K562 (cell line): ENCODE measurements at regions not wholly inside any gene's neighbourhood (a gene's known extent, or its start where the extent isn't known, plus 50 kb on each side); places are given as distances from the start of the nearest gene placed in this dataset.

Experiments
- EZH2 ChIP-seq: IDR thresholded peaks from 2 replicates; pipeline ENCODE4 v1.6.1; 2012; ENCODE audit warnings: low read depth, mild to moderate bottlenecking, inconsistent platforms, low read length, borderline replicate concordance
- FOXJ3 ChIP-seq: sonication (generic); formaldehyde crosslinking; IDR thresholded peaks from 2 replicates; pipeline ENCODE4 v1.4.0; 2020; ENCODE audit warnings: mild to moderate bottlenecking, missing genetic modification reagents
- SRF ChIP-seq, 2 experiments: fragments of 250-450, 450-650 bp in 1 of 2; sonication (Bioruptor Pico) in 1 of 2; sonication (generic) in 1 of 2; formaldehyde crosslinking; IDR thresholded peaks; 2 replicates each; pipeline versions ENCODE4 v1.5.0 to v1.5.1; 2020 to 2022; ENCODE audit warnings: mild to moderate bottlenecking in 1 of 2, missing genetic modification reagents in 1 of 2
- THAP12 ChIP-seq: fragments of 250-450 bp; sonication (Bioruptor Pico); IDR thresholded peaks from 2 replicates; pipeline ENCODE4 v1.9.0; 2021; ENCODE audit warnings: mild to moderate bottlenecking, inconsistent platforms
- TF ChIP-seq, protein P1 (sequence below), 3 experiments: IDR thresholded peaks in 2 of 3; conservative IDR thresholded peaks in 1 of 3; 2 replicates each; pipeline ENCODE4 v1.5.1; 2011 to 2012; ENCODE audit warnings: low read length in 3 of 3, mild to moderate bottlenecking in 3 of 3, control low read depth in 2 of 3, improper control_type of control experiment in 1 of 3, inconsistent platforms in 1 of 3, low read depth in 1 of 3, mixed read lengths in 1 of 3, moderate library complexity in 1 of 3; ENCODE audit not compliant: insufficient read depth in 2 of 3
- TF ChIP-seq, protein P2 (sequence below): fragments of 450-650 bp; formaldehyde crosslinking; IDR thresholded peaks from 2 replicates; pipeline ENCODE4 v1.4.0; 2022; ENCODE audit warnings: missing genetic modification characterization

GRCh38 chr2:157957596-157957995 is 81.5 kb upstream of the ACVR1 start:
- TF ChIP-seq THAP12 (CRISPR knock-in tag) (no peak), SRF (CRISPR knock-in tag; IDR thresholded peaks at IDR 0.05) (no peak), FOXJ3 (no peak), EZH2 (no peak)
- TF ChIP-seq, protein P1, sequence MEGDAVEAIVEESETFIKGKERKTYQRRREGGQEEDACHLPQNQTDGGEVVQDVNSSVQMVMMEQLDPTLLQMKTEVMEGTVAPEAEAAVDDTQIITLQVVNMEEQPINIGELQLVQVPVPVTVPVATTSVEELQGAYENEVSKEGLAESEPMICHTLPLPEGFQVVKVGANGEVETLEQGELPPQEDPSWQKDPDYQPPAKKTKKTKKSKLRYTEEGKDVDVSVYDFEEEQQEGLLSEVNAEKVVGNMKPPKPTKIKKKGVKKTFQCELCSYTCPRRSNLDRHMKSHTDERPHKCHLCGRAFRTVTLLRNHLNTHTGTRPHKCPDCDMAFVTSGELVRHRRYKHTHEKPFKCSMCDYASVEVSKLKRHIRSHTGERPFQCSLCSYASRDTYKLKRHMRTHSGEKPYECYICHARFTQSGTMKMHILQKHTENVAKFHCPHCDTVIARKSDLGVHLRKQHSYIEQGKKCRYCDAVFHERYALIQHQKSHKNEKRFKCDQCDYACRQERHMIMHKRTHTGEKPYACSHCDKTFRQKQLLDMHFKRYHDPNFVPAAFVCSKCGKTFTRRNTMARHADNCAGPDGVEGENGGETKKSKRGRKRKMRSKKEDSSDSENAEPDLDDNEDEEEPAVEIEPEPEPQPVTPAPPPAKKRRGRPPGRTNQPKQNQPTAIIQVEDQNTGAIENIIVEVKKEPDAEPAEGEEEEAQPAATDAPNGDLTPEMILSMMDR (IDR thresholded peaks at IDR 0.05 in 2 of 3, conservative IDR thresholded peaks at IDR 0.05 in 1 of 3; ENCODE audit: insufficient read depth in 2 of 3, low read depth in 1 of 3, low read length in 3 of 3) = no peak
- TF ChIP-seq, protein P2, sequence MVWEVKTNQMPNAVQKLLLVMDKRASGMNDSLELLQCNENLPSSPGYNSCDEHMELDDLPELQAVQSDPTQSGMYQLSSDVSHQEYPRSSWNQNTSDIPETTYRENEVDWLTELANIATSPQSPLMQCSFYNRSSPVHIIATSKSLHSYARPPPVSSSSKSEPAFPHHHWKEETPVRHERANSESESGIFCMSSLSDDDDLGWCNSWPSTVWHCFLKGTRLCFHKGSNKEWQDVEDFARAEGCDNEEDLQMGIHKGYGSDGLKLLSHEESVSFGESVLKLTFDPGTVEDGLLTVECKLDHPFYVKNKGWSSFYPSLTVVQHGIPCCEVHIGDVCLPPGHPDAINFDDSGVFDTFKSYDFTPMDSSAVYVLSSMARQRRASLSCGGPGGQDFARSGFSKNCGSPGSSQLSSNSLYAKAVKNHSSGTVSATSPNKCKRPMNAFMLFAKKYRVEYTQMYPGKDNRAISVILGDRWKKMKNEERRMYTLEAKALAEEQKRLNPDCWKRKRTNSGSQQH (CRISPR knock-in tag) = no peak
